ENCODE measurements at regions not wholly inside any gene's neighbourhood (a gene's known extent, or its start where the extent isn't known, plus 50 kb on each side); places are given as distances from the start of the nearest gene placed in this dataset.

DNA sequence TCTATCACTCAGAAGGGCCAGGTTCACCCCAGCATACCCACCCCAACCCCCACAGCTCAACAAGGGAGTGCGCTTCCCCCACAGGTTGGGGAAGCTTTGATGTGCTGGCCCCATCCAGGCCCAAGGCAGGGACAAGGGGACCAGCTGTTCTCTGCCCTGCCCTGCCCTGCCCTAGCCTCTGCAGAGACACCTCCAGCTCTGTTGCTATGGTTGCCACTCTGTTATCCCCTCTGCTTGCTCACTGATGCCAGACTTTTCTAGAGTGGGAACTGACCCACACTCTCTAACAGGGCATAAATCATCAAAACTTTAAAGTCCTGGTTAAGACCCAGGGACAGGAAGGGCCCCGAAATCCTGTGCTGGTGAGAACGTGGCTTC lies 50.4 kb upstream of the ENPP7 start:
- 21 to 59% methylated on average over 2 to 3 of the region's 3 CpGs for WGBS, 2 donors
- ATAC-seq (no peak), DNase-seq (no peak)
- Histone ChIP-seq H3K36me3 (replicated peaks in 1 of 2; ENCODE audit: insufficient read depth in 1 of 2, low read depth in 2 of 2) (no peaks in the 10 kb centered on the region), H3K4me3 (no peak overlapping the region), H3K27me3 (no peaks in the 10 kb centered on the region), H3K4me1 (no peaks in the 10 kb centered on the region), H3K9me3 (no peaks in the 10 kb centered on the region), H3K27ac (no peak overlapping the region)
- intact Hi-C loops (cut with DNase I), result no loop called here
- no peak for TF ChIP-seq POLR2A (IDR thresholded peaks at IDR 0.05)
- TF ChIP-seq, protein P1, sequence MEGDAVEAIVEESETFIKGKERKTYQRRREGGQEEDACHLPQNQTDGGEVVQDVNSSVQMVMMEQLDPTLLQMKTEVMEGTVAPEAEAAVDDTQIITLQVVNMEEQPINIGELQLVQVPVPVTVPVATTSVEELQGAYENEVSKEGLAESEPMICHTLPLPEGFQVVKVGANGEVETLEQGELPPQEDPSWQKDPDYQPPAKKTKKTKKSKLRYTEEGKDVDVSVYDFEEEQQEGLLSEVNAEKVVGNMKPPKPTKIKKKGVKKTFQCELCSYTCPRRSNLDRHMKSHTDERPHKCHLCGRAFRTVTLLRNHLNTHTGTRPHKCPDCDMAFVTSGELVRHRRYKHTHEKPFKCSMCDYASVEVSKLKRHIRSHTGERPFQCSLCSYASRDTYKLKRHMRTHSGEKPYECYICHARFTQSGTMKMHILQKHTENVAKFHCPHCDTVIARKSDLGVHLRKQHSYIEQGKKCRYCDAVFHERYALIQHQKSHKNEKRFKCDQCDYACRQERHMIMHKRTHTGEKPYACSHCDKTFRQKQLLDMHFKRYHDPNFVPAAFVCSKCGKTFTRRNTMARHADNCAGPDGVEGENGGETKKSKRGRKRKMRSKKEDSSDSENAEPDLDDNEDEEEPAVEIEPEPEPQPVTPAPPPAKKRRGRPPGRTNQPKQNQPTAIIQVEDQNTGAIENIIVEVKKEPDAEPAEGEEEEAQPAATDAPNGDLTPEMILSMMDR (IDR thresholded peaks at IDR 0.05), result no peak

DNA sequence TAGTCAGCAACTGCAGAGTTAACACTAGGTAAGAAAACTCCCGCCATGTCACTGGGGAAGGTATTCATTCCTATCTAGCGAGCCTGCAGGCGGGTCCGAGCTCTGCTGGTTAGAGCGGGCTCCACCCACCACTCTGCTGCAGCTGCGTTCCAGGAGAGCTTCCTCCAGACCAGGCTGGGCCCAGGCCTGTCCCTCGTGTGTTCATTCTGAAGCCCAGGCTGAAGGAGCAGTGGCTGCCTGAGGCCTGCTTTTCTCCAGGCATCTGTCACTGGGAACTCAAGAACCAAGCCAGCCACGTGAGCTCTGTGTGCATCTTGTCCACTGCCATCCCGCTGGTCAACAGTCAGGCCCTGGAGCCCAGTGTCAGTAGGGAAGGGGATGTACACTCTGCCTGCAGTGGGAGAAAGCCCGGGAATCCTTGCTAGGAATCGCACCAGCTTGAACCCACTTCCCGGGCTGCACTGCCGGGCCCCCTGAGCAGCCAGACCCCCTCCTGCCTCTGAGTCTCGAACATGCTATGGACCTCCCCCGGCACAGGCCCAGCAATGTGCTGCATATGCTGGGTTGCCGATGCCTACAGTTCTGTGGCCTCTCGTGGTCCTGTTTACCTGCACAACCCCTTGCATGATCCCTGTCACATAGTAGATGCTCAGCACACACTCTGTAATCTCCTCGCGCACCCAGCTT lies 51.0 kb upstream of the ENPP7 start:
- WGBS, 2 donors, result 84 to 88% methylated on average over 7 to 19 of the region's 19 CpGs
- no peaks in the 10 kb centered on the region for H3K27me3 ChIP-seq
- no peak overlapping the region for H3K27ac ChIP-seq
- H3K36me3 ChIP-seq (replicated peaks in 1 of 2; ENCODE audit: insufficient read depth in 1 of 2, low read depth in 2 of 2), result no peaks in the 10 kb centered on the region
- no peaks in the 10 kb centered on the region for H3K9me3 ChIP-seq
- no peaks in the 10 kb centered on the region for H3K4me1 ChIP-seq
- ATAC-seq, result no peak
- no peak for TF ChIP-seq POLR2A (IDR thresholded peaks at IDR 0.05)
- TF ChIP-seq, protein P1 (IDR thresholded peaks at IDR 0.05), result no peak
- DNase-seq, result no peak
- H3K4me3 ChIP-seq, result no peak overlapping the region
- intact Hi-C loops (cut with DNase I), result no loop called here

DNA sequence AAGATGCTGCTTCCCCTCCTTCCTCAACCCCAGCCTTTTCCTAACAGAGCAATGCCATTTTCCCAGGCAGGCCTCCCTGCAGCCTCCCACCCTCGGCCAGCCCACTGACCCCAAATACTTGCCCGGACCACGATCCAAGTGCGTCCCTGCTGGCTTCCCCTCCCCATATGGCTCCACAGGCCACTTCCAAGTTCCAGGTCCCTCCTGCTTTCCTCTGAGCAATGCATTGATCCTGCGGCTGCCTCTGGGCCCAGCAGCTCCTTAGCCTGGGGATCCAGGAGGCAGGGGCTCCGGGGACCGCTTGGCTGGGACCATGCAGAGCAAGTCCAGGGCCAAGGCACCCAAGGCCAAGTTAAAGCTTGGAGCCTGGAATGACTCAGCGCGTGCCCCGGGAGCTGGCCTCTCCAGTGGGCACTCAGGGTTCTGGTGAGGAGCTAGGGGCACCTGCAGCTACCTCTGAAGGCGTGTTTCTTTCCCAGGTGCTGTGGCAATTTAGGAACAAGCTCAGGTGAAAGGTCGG lies 51.9 kb upstream of the ENPP7 start:
- H3K27me3 ChIP-seq, result no peaks in the 10 kb centered on the region
- H3K4me3 ChIP-seq, result no peak overlapping the region
- intact Hi-C loops (cut with DNase I), result no loop called here
- no peak overlapping the region for H3K27ac ChIP-seq
- H3K36me3 ChIP-seq (replicated peaks in 1 of 2; ENCODE audit: insufficient read depth in 1 of 2, low read depth in 2 of 2), result no peaks in the 10 kb centered on the region
- H3K9me3 ChIP-seq, result peaks cover 0 to 6% (median 0%) of the 10 kb centered on the region in 3 donors
- no peak for DNase-seq
- TF ChIP-seq, protein P1 (IDR thresholded peaks at IDR 0.05), result no peak
- TF ChIP-seq POLR2A (IDR thresholded peaks at IDR 0.05), result no peak
- WGBS, 2 donors, result 47 to 49% methylated on average over 6 to 11 of the region's 12 CpGs
- H3K4me1 ChIP-seq, result no peaks in the 10 kb centered on the region
- no peak for ATAC-seq

DNA sequence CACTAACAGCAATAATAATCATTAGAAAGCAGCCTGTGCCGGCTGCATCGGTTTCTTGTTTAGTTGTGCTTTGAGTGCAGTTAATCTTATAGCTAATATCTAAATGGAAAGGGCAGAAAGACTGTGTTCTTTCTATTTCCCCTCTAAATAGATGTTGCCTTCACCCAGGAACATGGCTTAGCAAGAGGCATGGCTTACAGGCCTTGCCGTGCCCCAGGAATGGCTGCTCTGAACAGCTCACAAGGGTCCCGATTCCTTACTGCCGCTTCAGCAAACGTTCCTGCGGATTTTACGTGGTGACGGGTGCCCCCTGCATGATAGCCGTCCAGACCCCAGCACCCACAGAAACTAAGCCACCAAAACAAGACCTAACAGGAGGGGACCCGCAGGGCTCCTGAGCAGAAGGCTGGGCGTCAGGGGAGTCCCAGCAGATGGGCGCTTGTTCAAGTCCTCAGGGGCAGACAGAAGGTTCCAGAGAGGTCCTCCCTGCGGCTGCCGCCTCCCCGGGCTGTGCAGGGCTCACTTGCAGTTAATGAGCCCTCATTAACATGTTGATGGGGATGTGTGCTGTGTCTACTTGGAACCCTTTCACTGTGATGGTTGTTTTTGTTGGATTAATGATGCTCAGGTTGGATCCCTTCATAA lies 52.5 kb upstream of the ENPP7 start:
- no peak for TF ChIP-seq POLR2A (IDR thresholded peaks at IDR 0.05)
- TF ChIP-seq, protein P1 (IDR thresholded peaks at IDR 0.05), result no peak
- DNase-seq (no peak), ATAC-seq (no peak)
- Histone ChIP-seq H3K4me3 (no peak overlapping the region), H3K27ac (no peak overlapping the region), H3K9me3 (peaks cover 0 to 11% (median 0%) of the 10 kb centered on the region in 3 donors), H3K4me1 (no peaks in the 10 kb centered on the region), H3K36me3 (replicated peaks in 1 of 2; ENCODE audit: insufficient read depth in 1 of 2, low read depth in 2 of 2) (no peaks in the 10 kb centered on the region), H3K27me3 (no peaks in the 10 kb centered on the region)
- intact Hi-C loops (cut with DNase I), result no loop called here
- 57 to 68% methylated on average over 6 to 16 of the region's 16 CpGs for WGBS, 2 donors
